Lower lobe of right lung (tissue), 2 donors: ENCODE measurements at regions not wholly inside any gene's neighbourhood (a gene's known extent, or its start where the extent isn't known, plus 50 kb on each side); places are given as distances from the start of the nearest gene placed in this dataset.
A peak's percentile ranks its signal among the peaks of the same experiment; 100 is the strongest.

ENCODE experiments used
- ATAC-seq, 2 donors: fragments of 200-7000 bp; cut with Tn5 transposase; one replicate each; pipeline ENCODE4 v1.9.1; 2020 to 2022; ENCODE audit warnings: mild to moderate bottlenecking in 2 of 2, moderate library complexity in 2 of 2
- DNase-seq: peaks from one replicate; pipeline ENCODE4 v3.0.0-alpha.2; 2020
- H3K27ac ChIP-seq: fragments of 200-600 bp; one replicate; pipeline ENCODE4 v1.8.0; 2022
- H3K27me3 ChIP-seq: fragments of 200-600 bp; one replicate; pipeline ENCODE4 v1.8.0; 2022; ENCODE audit warnings: low read depth
- H3K36me3 ChIP-seq: fragments of 200-600 bp; one replicate; pipeline ENCODE4 v1.8.0; 2022; ENCODE audit warnings: mild to moderate bottlenecking
- H3K4me1 ChIP-seq: fragments of 200-600 bp; one replicate; pipeline ENCODE4 v1.8.0; 2022
- H3K4me3 ChIP-seq: fragments of 200-600 bp; one replicate; pipeline ENCODE4 v1.8.0; 2022; ENCODE audit warnings: mild to moderate bottlenecking
- H3K9me3 ChIP-seq: fragments of 200-600 bp; one replicate; pipeline ENCODE4 v1.8.0; 2022
- CTCF ChIP-seq: fragments of 200-600 bp; IDR thresholded peaks from one replicate; pipeline ENCODE4 v1.8.0; 2022; ENCODE audit warnings: antibody characterized with exemption, mild to moderate bottlenecking
- intact Hi-C: fragments of 100-400 bp; cut with DNase I; formaldehyde crosslinking; loops from one replicate; pipeline ENCODE4 v1.11.0; 2022
- donor health status: DM: no; HTN: yes; CAD: no; lungs with severe emphysema.

- no peaks in the 10 kb centered on the region for H3K36me3 ChIP-seq
- TF ChIP-seq CTCF: no peak
- H3K27me3 ChIP-seq: no peaks in the 10 kb centered on the region
- no peak overlapping the region for H3K4me3 ChIP-seq
- H3K9me3 ChIP-seq: no peaks in the 10 kb centered on the region
- intact Hi-C loops: no loop called here
- DNase-seq: no peak
- ATAC-seq: no peak
- H3K27ac ChIP-seq: no peak overlapping the region
- peaks cover 38% of the 10 kb centered on the region for H3K4me1 ChIP-seq
Observed at GRCh38 chr20:17844549-17845298, 123.9 kb downstream of the SNX5 start.

- TF ChIP-seq CTCF: no peak
- Histone ChIP-seq H3K27ac (peak overlapping the region; percentile 71), H3K27me3 (no peaks in the 10 kb centered on the region), H3K36me3 (no peaks in the 10 kb centered on the region), H3K4me3 (no peak overlapping the region), H3K4me1 (peaks cover 38% of the 10 kb centered on the region), H3K9me3 (no peaks in the 10 kb centered on the region)
- ATAC-seq (no peak), DNase-seq (no peak)
- intact Hi-C loops: no loop called here
Observed at GRCh38 chr20:17844133-17844429, 124.5 kb downstream of the SNX5 start.

GRCh38 chr20:17843246-17844132, 125.1 kb downstream of the SNX5 start:
- H3K9me3 ChIP-seq: no peaks in the 10 kb centered on the region
- no peak for TF ChIP-seq CTCF
- H3K4me1 ChIP-seq: peaks cover 38% of the 10 kb centered on the region
- ATAC-seq (peak; percentile 73 to 79), DNase-seq (no peak)
- no peak overlapping the region for H3K4me3 ChIP-seq
- H3K36me3 ChIP-seq: no peaks in the 10 kb centered on the region
- H3K27ac ChIP-seq: peak overlapping the region; percentile 71
- H3K27me3 ChIP-seq: no peaks in the 10 kb centered on the region
- intact Hi-C loops: no loop called here

- DNase-seq: no peak
- Histone ChIP-seq H3K4me1 (peaks cover 34% of the 10 kb centered on the region), H3K9me3 (no peaks in the 10 kb centered on the region), H3K4me3 (no peak overlapping the region), H3K27ac (peak overlapping the region; percentile 71), H3K36me3 (no peaks in the 10 kb centered on the region), H3K27me3 (no peaks in the 10 kb centered on the region)
- ATAC-seq: peak; percentile 9 to 30
- intact Hi-C loops: no loop called here
- no peak for TF ChIP-seq CTCF
Observed at GRCh38 chr20:17841751-17842215, 126.8 kb downstream of the SNX5 start.

- intact Hi-C loops: no loop called here
- H3K27ac ChIP-seq: no peak overlapping the region
- H3K9me3 ChIP-seq: no peaks in the 10 kb centered on the region
- no peaks in the 10 kb centered on the region for H3K27me3 ChIP-seq
- no peak overlapping the region for H3K4me3 ChIP-seq
- no peak for TF ChIP-seq CTCF
- ATAC-seq: no peak
- H3K36me3 ChIP-seq: no peaks in the 10 kb centered on the region
- peaks cover 25% of the 10 kb centered on the region for H3K4me1 ChIP-seq
- DNase-seq: no peak
Observed at GRCh38 chr20:17840423-17840822, 128.2 kb downstream of the SNX5 start.
